Heart left ventricle (tissue), 16 donors: ENCODE measurements at regions not wholly inside any gene's neighbourhood (a gene's known extent, or its start where the extent isn't known, plus 50 kb on each side); places are given as distances from the start of the nearest gene placed in this dataset.

Experiments used
- ATAC-seq, 4 donors: fragments of 200-7000 bp; cut with Tn5 transposase; one replicate each; pipeline ENCODE4 v1.9.1; 2020 to 2022; ENCODE audit warnings: moderate library complexity in 4 of 4, mild to moderate bottlenecking in 3 of 4, moderate number of reproducible peaks in 1 of 4
- DNase-seq, 5 donors: peaks; one replicate each; pipeline ENCODE4 v3.0.0-alpha.2; 2020
- H3K27ac ChIP-seq, 12 donors: fragments of 200-600 bp; sonication (generic) in 4 of 12; one replicate each; pipeline versions ENCODE4 v1.5.0 to v1.8.0; 2016 to 2022; ENCODE audit warnings: mild to moderate bottlenecking in 2 of 12
- H3K27me3 ChIP-seq, 9 donors: fragments of 200-600 bp; sonication (generic) in 2 of 9; one replicate each; pipeline versions ENCODE4 v1.5.1 to v1.8.0; 2016 to 2022; ENCODE audit warnings: mild to moderate bottlenecking in 3 of 9
- H3K36me3 ChIP-seq, 9 donors: fragments of 200-600 bp; sonication (generic) in 2 of 9; one replicate each; pipeline versions ENCODE4 v1.5.0 to v1.8.0; 2018 to 2022; ENCODE audit warnings: mild to moderate bottlenecking in 2 of 9
- H3K4me1 ChIP-seq, 12 donors: fragments of 200-600 bp; sonication (generic) in 4 of 12; one replicate each; pipeline versions ENCODE4 v1.5.0 to v1.8.0; 2016 to 2022; ENCODE audit warnings: mild to moderate bottlenecking in 3 of 12
- H3K4me3 ChIP-seq, 12 donors: fragments of 200-600 bp; sonication (generic) in 4 of 12; one replicate each; pipeline versions ENCODE4 v1.5.0 to v1.8.0; 2017 to 2022; ENCODE audit warnings: mild to moderate bottlenecking in 9 of 12, moderate library complexity in 4 of 12
- H3K9me3 ChIP-seq, 12 donors: fragments of 200-600 bp; sonication (generic) in 4 of 12; one replicate each; pipeline versions ENCODE4 v1.5.0 to v1.8.0; 2016 to 2022; ENCODE audit warnings: mild to moderate bottlenecking in 1 of 12
- POLR2A ChIP-seq, 2 donors: fragments of 450-650 bp; IDR thresholded peaks; one replicate each; pipeline ENCODE4 v1.6.1; 2017; ENCODE audit warnings: antibody characterized with exemption in 2 of 2, mild to moderate bottlenecking in 2 of 2, moderate library complexity in 2 of 2
- WGBS, 4 donors: extraction: QIAGEN DNeasy Blood & Tissue Kit in 2 of 4; methylation state at CpG; one replicate each; pipeline versions ENCODE4 v1.1.5 to v1.1.7; 2013 to 2018; 5-methylcytosine and 5-hydroxymethylcytosine counted together
- intact Hi-C, 10 donors: fragments of 100-400 bp; cut with DNase I; formaldehyde crosslinking; loops; one replicate each; pipeline versions ENCODE4 v1.11.1 to v1.14.2; 2022
- TF ChIP-seq, protein P1 (sequence below), 12 donors: fragments of 200-600 bp; sonication (generic) in 4 of 12; IDR thresholded peaks; one replicate each; pipeline versions ENCODE4 v1.5.0 to v1.8.0; 2018 to 2022; ENCODE audit warnings: antibody characterized with exemption in 12 of 12, mild to moderate bottlenecking in 5 of 12
- donor health status: ischemic (EF 13 %, LVEDD 7.1; RV severe dilation, severe dysfunction).
- donor health status: healthy with polysubstance abuse.
- donor health status: DM: no; HTN: yes; CAD: no.
- donor health status: DM: no; HTN: no; CAD: no.
- donor health status: ischemic (EF 25% LVEDD 6.9; RV normal size, moderate dysfunction).
- donor health status: ischemic (EF 25% LVEDD 5.7; RV mildly dilated, moderate dysfunction).
- donor health status: healthy.
- donor health status: DM: yes; HTN: yes; CAD: no.
- donor health status: ischemic (EF 35%, LVEDD 5.7; RV mildly dilated, moderate dysfunction).
- donor health status: nonischemic (EF 11% LVEDD 7.7; RV severe dilation, severe dysfunction).
- donor health status: DM: yes; HTN: yes; CAD: no.
- donor health status: PGD.
- donor health status: ischemic (EF 29% LVEDD 5.4; RV normal size, mild dysfunction).
- donor health status: nonischemic (EF 23%, LVEDD 6.1; RV moderate dilation, normal function).

DNA sequence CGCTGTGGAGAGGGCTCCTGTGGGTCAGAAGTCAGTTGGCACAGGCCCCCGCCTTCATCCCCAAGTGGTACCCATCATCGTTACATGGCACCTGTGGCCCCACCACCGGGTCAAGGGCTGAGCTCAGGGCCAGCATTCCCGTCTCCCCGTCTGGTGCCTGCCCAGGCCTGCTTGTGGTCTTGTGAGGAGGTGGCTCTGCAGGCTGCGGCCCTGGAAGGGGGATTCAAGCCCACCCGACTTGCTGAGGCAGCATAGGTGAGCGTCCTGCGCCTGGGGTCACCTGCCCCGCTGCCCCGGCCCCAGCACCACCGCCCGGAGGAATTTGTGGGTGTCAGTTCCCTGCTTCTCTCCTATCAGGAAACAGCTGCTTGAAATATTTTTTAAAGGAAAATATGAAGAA is 53.0 kb upstream of the EN2 start:
- H3K9me3 ChIP-seq = no peaks in the 10 kb centered on the region
- no peak for DNase-seq
- TF ChIP-seq, protein P1, sequence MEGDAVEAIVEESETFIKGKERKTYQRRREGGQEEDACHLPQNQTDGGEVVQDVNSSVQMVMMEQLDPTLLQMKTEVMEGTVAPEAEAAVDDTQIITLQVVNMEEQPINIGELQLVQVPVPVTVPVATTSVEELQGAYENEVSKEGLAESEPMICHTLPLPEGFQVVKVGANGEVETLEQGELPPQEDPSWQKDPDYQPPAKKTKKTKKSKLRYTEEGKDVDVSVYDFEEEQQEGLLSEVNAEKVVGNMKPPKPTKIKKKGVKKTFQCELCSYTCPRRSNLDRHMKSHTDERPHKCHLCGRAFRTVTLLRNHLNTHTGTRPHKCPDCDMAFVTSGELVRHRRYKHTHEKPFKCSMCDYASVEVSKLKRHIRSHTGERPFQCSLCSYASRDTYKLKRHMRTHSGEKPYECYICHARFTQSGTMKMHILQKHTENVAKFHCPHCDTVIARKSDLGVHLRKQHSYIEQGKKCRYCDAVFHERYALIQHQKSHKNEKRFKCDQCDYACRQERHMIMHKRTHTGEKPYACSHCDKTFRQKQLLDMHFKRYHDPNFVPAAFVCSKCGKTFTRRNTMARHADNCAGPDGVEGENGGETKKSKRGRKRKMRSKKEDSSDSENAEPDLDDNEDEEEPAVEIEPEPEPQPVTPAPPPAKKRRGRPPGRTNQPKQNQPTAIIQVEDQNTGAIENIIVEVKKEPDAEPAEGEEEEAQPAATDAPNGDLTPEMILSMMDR (IDR thresholded peaks at IDR 0.05) = no peak
- TF ChIP-seq POLR2A (IDR thresholded peaks at IDR 0.05) = no peak
- H3K36me3 ChIP-seq = no peaks in the 10 kb centered on the region
- no peak overlapping the region for H3K4me3 ChIP-seq
- H3K27me3 ChIP-seq = peaks cover 17 to 79% (median 38%) of the 10 kb centered on the region in 9 donors
- intact Hi-C loops = no loop called here
- 67 to 72% (median 68%) methylated on average over 14 of the region's 14 CpGs for WGBS, 4 donors
- H3K4me1 ChIP-seq = no peaks in the 10 kb centered on the region
- no peak for ATAC-seq
- H3K27ac ChIP-seq = no peak overlapping the region

DNA sequence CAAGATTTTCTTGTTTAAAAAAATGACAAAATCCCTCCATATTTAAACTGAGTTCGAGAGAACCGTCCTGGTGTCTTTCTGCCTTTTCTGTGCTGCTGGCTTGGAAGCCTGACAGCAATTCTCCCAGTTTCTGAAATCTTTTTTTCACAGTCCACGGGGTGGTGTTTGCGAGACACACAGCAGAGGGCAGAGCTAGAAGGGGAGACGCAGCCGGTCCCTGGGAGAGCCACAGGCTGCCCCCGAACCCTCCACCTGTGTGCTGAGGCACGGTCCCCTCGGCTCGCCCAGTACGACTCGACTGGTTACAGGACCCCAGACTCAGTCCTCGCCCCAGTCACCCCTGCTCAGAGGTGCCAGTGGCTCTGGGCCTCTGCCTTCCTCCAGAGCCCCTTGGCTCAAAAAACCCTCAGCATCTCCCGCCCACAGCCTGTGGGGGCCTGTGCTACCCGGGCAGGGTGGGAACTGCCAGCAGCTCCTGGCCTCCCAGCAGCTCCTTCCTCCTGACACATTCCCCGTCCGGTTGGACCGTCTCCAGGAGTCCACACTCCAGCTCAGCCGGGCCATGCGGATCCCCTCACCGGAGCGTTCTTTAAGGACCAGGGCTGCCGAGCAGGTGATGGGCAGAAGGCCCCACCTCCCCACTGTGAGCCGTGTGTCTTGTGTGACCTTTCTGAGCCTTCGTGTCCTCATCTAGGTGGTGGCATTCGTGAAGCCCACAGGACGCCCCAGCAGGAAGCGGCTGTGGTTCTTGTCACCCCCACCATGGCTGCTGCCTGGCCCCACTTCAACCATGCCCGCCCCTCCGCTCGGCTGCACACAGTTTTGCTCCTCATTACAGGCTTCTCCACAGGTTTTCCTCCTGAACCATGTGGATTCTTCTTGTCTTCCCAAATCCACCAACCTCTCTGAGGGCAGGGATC is 52.3 kb upstream of the EN2 start:
- Histone ChIP-seq H3K27me3 (peaks cover 17 to 79% (median 35%) of the 10 kb centered on the region in 9 donors), H3K36me3 (no peaks in the 10 kb centered on the region), H3K9me3 (no peaks in the 10 kb centered on the region), H3K4me3 (no peak overlapping the region), H3K27ac (no peak overlapping the region), H3K4me1 (no peaks in the 10 kb centered on the region)
- DNase-seq (no peak), ATAC-seq (no peak)
- TF ChIP-seq POLR2A (IDR thresholded peaks at IDR 0.05) = no peak
- TF ChIP-seq, protein P1 (IDR thresholded peaks at IDR 0.05) = peak in 1 of 12 donors; percentile 5
- intact Hi-C loops = no loop called here
- WGBS, 4 donors = 28 to 34% (median 30%) methylated on average over 31 of the region's 31 CpGs

DNA sequence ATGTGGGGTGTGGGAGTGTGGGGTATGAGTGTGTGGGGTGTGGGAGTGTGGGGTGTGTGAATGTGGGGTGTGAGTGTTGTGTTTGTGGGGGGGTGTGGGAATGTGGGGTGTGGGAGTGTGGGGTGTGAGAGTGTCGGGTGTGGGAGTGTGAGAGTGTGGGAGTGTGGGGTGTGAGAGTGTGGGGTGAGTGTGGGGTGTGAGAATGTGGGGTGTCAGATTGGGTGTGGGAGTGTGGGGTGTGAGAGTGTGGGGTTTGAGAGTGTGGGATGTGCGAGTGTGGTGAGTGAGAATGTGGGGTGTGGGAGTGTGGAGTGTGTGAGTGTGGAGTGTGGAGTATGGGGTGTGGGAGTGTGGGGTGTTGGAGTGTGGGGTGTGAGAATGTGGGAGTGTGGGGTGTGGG is 50.1 kb upstream of the EN2 start:
- intact Hi-C loops = no loop called here
- ATAC-seq (no peak), DNase-seq (no peak)
- WGBS, 4 donors = 83 to 94% (median 92%) methylated on average over 1 to 2 of the region's 2 CpGs; no CpG with 5 or more reads in 1 of the 4 donors
- Histone ChIP-seq H3K4me1 (no peaks in the 10 kb centered on the region), H3K27ac (no peak overlapping the region), H3K36me3 (no peaks in the 10 kb centered on the region), H3K27me3 (peaks cover 24 to 81% (median 35%) of the 10 kb centered on the region in 9 donors), H3K4me3 (no peak overlapping the region), H3K9me3 (no peaks in the 10 kb centered on the region)
- TF ChIP-seq, protein P1 (IDR thresholded peaks at IDR 0.05) = no peak
- no peak for TF ChIP-seq POLR2A (IDR thresholded peaks at IDR 0.05)
